ENCODE measurements at regions not wholly inside any gene's neighbourhood (a gene's known extent, or its start where the extent isn't known, plus 50 kb on each side); places are given as distances from the start of the nearest gene placed in this dataset.

DNA sequence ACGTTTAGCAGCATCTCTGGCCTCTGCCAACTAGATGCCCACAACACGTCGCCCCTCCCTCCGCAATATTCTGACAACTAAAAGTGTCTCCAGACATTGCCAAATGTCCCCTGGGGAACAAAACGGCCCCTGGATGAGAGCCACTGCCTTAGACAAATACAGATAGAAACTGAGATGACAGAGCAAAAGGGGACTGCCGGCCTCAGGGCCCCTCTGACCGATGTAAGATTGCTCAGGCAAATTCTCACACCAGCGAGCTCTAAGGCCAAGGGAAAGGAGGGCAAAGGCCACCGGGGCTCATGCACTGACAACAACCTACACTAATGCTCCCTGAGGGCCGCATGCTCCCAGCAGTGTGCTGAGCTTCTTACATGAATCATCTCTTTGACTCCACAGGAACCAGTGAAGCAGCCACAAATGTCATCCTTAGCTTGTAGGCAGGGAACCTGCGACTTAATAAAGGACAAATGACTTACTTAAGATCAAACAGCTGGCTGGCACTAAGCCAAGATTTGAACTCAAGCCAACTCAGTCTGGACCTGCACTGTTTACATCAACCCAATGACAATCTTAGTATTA, 228.5 kb downstream of the TTC32 start:
- H3K27ac ChIP-seq (ENCODE audit: low read length) = no peak overlapping the region
- H3K9ac ChIP-seq (ENCODE audit: low read depth, low read length) = no peak overlapping the region
- no peaks in the 10 kb centered on the region for H3K36me3 ChIP-seq (ENCODE audit: insufficient read depth, low read depth, low read length)
- H3K4me1 ChIP-seq (ENCODE audit: insufficient read depth, low read length) = no peaks in the 10 kb centered on the region
- no peak overlapping the region for H3K4me3 ChIP-seq (ENCODE audit: low read length)
- no peaks in the 10 kb centered on the region for H3K9me3 ChIP-seq (ENCODE audit: insufficient read depth, low read depth, low read length)
- H3K27me3 ChIP-seq (ENCODE audit: insufficient read depth, low read length) = no peaks in the 10 kb centered on the region

DNA sequence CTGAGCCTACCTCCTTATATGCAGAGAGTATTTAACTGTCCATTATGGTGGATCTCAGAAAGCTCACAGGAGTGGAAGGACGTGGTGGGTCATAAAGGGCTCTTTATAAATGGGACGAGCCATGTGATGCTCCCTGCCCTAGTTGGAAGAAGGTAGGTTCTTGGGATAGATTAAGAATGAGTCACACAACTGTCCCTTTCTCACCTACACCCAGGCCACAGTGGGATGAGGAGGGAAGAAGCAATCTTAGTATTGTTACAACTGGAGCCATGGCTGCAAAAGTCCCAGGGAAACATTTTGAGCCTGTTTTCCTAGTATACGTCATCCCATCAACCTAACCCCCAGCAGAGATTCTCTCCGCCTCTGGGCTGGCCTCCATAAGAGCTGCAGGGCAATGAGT, 229.9 kb downstream of the TTC32 start:
- Histone ChIP-seq H3K27me3 (ENCODE audit: insufficient read depth, low read length) (no peaks in the 10 kb centered on the region), H3K9ac (ENCODE audit: low read depth, low read length) (no peak overlapping the region), H3K4me1 (ENCODE audit: insufficient read depth, low read length) (no peaks in the 10 kb centered on the region), H3K36me3 (ENCODE audit: insufficient read depth, low read depth, low read length) (no peaks in the 10 kb centered on the region), H3K9me3 (ENCODE audit: insufficient read depth, low read depth, low read length) (no peaks in the 10 kb centered on the region), H3K27ac (ENCODE audit: low read length) (no peak overlapping the region), H3K4me3 (ENCODE audit: low read length) (no peak overlapping the region)

GRCh38 chr2:19671311-19671710, 230.5 kb downstream of the TTC32 start:
- H3K4me1 ChIP-seq (ENCODE audit: insufficient read depth, low read length) = no peaks in the 10 kb centered on the region
- H3K4me3 ChIP-seq (ENCODE audit: low read length) = no peak overlapping the region
- H3K9ac ChIP-seq (ENCODE audit: low read depth, low read length) = no peak overlapping the region
- no peaks in the 10 kb centered on the region for H3K27me3 ChIP-seq (ENCODE audit: insufficient read depth, low read length)
- no peak overlapping the region for H3K27ac ChIP-seq (ENCODE audit: low read length)
- no peaks in the 10 kb centered on the region for H3K36me3 ChIP-seq (ENCODE audit: insufficient read depth, low read depth, low read length)
- H3K9me3 ChIP-seq (ENCODE audit: insufficient read depth, low read depth, low read length) = no peaks in the 10 kb centered on the region

DNA sequence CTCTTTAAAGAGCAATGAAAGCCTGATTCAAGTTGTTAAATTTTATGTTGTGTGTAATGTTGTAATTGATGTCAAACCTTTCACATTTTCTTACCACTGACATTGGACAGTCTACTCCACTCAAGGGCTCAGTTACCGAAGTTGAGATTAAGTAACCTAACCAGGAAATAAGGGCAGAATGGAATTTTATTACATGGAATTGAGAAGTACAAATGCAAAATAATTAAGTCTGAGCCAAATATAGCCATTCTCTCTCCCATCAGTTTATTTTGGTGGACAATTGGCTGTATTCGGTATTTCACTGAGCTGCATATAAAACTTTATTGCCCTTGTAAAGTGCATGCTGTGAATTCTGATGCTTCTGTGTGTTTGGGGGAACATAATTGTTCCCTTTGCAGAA, 231.5 kb downstream of the TTC32 start:
- H3K27me3 ChIP-seq (ENCODE audit: insufficient read depth, low read length) = no peaks in the 10 kb centered on the region
- H3K4me1 ChIP-seq (ENCODE audit: insufficient read depth, low read length) = no peaks in the 10 kb centered on the region
- H3K9me3 ChIP-seq (ENCODE audit: insufficient read depth, low read depth, low read length) = no peaks in the 10 kb centered on the region
- no peaks in the 10 kb centered on the region for H3K36me3 ChIP-seq (ENCODE audit: insufficient read depth, low read depth, low read length)
- H3K4me3 ChIP-seq (ENCODE audit: low read length) = no peak overlapping the region
- no peak overlapping the region for H3K9ac ChIP-seq (ENCODE audit: low read depth, low read length)
- no peak overlapping the region for H3K27ac ChIP-seq (ENCODE audit: low read length)

DNA sequence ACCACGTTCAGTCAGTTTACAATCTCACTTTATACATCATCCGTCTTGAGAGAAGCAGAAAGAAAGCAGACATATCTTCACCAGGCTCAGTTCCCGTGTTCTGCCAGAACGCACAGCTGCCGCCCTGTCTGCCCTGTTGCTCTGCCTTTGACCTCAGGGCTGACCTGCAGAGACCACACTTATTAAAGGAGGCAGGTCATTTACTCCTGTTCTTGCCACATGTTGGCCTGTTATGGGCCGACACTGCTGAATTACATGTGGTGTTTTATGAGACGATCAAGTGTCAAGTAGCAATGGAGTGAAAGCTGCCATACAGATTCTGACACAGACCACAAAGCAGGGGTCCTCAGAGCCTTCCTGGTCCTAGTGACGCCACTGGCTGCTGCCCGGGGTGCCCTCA, 232.2 kb downstream of the TTC32 start:
- Histone ChIP-seq H3K4me3 (ENCODE audit: low read length) (no peak overlapping the region), H3K9ac (ENCODE audit: low read depth, low read length) (no peak overlapping the region), H3K36me3 (ENCODE audit: insufficient read depth, low read depth, low read length) (no peaks in the 10 kb centered on the region), H3K9me3 (ENCODE audit: insufficient read depth, low read depth, low read length) (no peaks in the 10 kb centered on the region), H3K27ac (ENCODE audit: low read length) (no peak overlapping the region), H3K4me1 (ENCODE audit: insufficient read depth, low read length) (no peaks in the 10 kb centered on the region), H3K27me3 (ENCODE audit: insufficient read depth, low read length) (no peaks in the 10 kb centered on the region)

- Histone ChIP-seq H3K4me1 (ENCODE audit: insufficient read depth, low read length) (no peaks in the 10 kb centered on the region), H3K9me3 (ENCODE audit: insufficient read depth, low read depth, low read length) (no peaks in the 10 kb centered on the region), H3K4me3 (ENCODE audit: low read length) (no peak overlapping the region), H3K36me3 (ENCODE audit: insufficient read depth, low read depth, low read length) (no peaks in the 10 kb centered on the region), H3K27ac (ENCODE audit: low read length) (no peak overlapping the region), H3K27me3 (ENCODE audit: insufficient read depth, low read length) (no peaks in the 10 kb centered on the region), H3K9ac (ENCODE audit: low read depth, low read length) (no peak overlapping the region)
Measured at GRCh38 chr2:19669126-19669525, 232.7 kb downstream of the TTC32 start.

DNA sequence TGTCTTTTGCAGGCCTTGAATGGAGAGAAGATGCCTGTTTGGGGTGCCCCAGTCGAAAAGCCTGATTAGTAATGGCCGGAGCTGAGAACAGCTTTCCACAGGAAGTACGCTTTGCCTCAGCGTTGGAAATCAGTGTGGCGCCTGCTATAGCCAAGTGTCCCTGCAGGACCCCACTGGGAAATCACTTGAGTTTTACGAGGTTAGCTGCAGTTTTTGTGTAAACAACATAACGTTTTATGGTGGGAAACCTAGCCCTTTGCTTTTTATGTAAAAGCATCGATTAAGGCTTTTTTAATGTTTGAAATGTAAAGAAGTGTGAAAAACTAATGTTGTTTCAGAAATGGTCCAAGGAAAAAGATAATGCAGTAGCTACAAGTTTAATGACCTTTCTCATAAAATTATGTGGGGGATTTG, 234.2 kb downstream of the TTC32 start:
- H3K27me3 ChIP-seq (ENCODE audit: insufficient read depth, low read length) = no peaks in the 10 kb centered on the region
- H3K9ac ChIP-seq (ENCODE audit: low read depth, low read length) = no peak overlapping the region
- no peaks in the 10 kb centered on the region for H3K36me3 ChIP-seq (ENCODE audit: insufficient read depth, low read depth, low read length)
- no peak overlapping the region for H3K4me3 ChIP-seq (ENCODE audit: low read length)
- no peaks in the 10 kb centered on the region for H3K9me3 ChIP-seq (ENCODE audit: insufficient read depth, low read depth, low read length)
- no peak overlapping the region for H3K27ac ChIP-seq (ENCODE audit: low read length)
- H3K4me1 ChIP-seq (ENCODE audit: insufficient read depth, low read length) = no peaks in the 10 kb centered on the region

- Histone ChIP-seq H3K9ac (ENCODE audit: low read depth, low read length) (no peak overlapping the region), H3K36me3 (ENCODE audit: insufficient read depth, low read depth, low read length) (no peaks in the 10 kb centered on the region), H3K9me3 (ENCODE audit: insufficient read depth, low read depth, low read length) (no peaks in the 10 kb centered on the region), H3K27ac (ENCODE audit: low read length) (no peak overlapping the region), H3K4me1 (ENCODE audit: insufficient read depth, low read length) (no peaks in the 10 kb centered on the region), H3K4me3 (ENCODE audit: low read length) (no peak overlapping the region), H3K27me3 (ENCODE audit: insufficient read depth, low read length) (no peaks in the 10 kb centered on the region)
Measured at GRCh38 chr2:19667085-19667484, 234.7 kb downstream of the TTC32 start.

DNA sequence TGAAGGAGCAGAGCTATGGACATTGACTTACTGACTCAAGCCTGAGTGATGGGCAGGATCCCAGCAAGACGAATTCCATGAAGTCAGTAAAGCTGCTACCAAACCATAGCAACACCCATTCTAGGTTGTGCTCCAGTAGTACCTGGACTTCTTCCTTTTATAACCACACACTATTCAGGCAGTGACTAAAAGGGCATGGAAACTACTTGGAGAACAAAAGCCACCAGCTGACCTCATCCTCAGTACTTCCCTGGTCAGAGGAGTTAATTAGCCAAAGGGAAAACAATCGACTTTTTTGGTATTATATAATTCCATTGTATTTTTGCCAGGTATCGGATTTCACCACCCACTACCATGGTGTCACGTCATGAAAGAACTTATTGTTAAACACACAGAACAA, 237.1 kb downstream of the TTC32 start:
- Histone ChIP-seq H3K27ac (ENCODE audit: low read length) (no peak overlapping the region), H3K9me3 (ENCODE audit: insufficient read depth, low read depth, low read length) (no peaks in the 10 kb centered on the region), H3K4me1 (ENCODE audit: insufficient read depth, low read length) (no peaks in the 10 kb centered on the region), H3K36me3 (ENCODE audit: insufficient read depth, low read depth, low read length) (no peaks in the 10 kb centered on the region), H3K27me3 (ENCODE audit: insufficient read depth, low read length) (no peaks in the 10 kb centered on the region), H3K4me3 (ENCODE audit: low read length) (no peak overlapping the region), H3K9ac (ENCODE audit: low read depth, low read length) (no peak overlapping the region)

DNA sequence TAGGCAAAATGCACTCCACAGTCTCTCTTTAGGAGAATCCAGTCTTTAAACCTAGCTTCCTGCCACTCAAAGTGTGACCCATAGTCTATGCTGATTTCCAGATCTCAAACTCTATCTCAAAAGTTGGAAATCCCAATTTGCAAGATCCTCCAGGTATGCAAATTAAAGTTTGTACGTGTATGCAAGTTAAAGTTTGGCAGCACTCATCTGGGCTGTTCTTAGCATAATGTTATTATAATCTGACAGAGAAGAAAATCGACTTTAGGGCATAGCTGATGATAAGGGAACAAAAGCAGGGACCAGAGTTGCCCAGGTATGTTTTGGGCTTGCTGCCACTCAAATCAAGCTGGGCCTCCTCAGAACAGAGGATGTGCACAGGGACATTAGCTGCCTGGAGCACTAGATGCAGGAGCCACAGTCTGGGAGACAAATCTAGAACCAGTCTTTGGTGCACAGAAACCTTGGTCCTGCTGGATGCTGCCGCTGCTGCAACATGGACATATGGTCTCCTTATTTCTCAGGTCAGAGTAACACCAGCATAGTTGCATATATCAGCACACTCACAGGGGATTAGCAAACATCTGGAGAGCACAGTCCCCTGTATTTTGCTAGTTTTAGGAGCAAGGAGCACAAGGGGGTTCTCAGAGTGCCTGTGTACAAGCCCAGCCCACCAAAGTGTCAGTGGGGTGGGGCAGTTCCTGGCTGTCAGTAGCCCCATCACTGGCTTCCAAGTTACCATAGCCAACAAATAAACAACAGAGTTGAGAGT, 242.6 kb downstream of the TTC32 start:
- Histone ChIP-seq H3K4me3 (ENCODE audit: low read length) (no peak overlapping the region), H3K27ac (ENCODE audit: low read length) (no peak overlapping the region), H3K36me3 (ENCODE audit: insufficient read depth, low read depth, low read length) (no peaks in the 10 kb centered on the region), H3K9me3 (ENCODE audit: insufficient read depth, low read depth, low read length) (no peaks in the 10 kb centered on the region), H3K4me1 (ENCODE audit: insufficient read depth, low read length) (no peaks in the 10 kb centered on the region), H3K27me3 (ENCODE audit: insufficient read depth, low read length) (no peaks in the 10 kb centered on the region), H3K9ac (ENCODE audit: low read depth, low read length) (no peak overlapping the region)

DNA sequence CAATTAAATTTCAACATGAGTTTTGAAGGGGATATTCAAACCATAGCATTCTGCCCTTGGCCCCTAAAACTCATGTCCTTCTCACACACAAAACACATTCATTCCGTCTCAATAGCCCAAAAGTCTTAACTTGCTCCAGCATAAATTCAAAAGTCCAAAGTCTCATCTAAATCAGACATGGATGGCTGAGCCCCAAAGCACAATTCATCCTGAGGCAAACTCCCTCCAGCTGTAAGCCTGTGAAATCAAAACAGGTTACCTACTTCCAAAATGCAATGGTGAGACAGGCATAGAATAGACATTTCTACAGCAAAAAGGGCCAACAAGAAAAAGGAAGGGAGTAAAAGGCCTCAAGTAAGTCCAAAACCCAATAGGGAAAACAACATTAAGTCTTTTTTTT, 245.8 kb downstream of the TTC32 start:
- no peaks in the 10 kb centered on the region for H3K9me3 ChIP-seq (ENCODE audit: insufficient read depth, low read depth, low read length)
- no peaks in the 10 kb centered on the region for H3K27me3 ChIP-seq (ENCODE audit: insufficient read depth, low read length)
- H3K4me1 ChIP-seq (ENCODE audit: insufficient read depth, low read length) = no peaks in the 10 kb centered on the region
- no peak overlapping the region for H3K27ac ChIP-seq (ENCODE audit: low read length)
- no peak overlapping the region for H3K9ac ChIP-seq (ENCODE audit: low read depth, low read length)
- no peak overlapping the region for H3K4me3 ChIP-seq (ENCODE audit: low read length)
- H3K36me3 ChIP-seq (ENCODE audit: insufficient read depth, low read depth, low read length) = no peaks in the 10 kb centered on the region

GRCh38 chr2:19654310-19655090, 247.3 kb downstream of the TTC32 start:
- Histone ChIP-seq H3K9ac (ENCODE audit: low read depth, low read length) (no peak overlapping the region), H3K36me3 (ENCODE audit: insufficient read depth, low read depth, low read length) (no peaks in the 10 kb centered on the region)

More at GRCh38 chr2:19654310-19655090, 247.3 kb downstream of the TTC32 start:
- Histone ChIP-seq H3K4me3 (ENCODE audit: low read length) (no peak overlapping the region), H3K4me1 (ENCODE audit: insufficient read depth, low read length) (no peaks in the 10 kb centered on the region), H3K9me3 (ENCODE audit: insufficient read depth, low read depth, low read length) (no peaks in the 10 kb centered on the region), H3K27me3 (ENCODE audit: insufficient read depth, low read length) (no peaks in the 10 kb centered on the region), H3K27ac (ENCODE audit: low read length) (no peak overlapping the region)
